Upper lobe of left lung (tissue), 6 donors: ENCODE measurements at regions not wholly inside any gene's neighbourhood (a gene's known extent, or its start where the extent isn't known, plus 50 kb on each side); places are given as distances from the start of the nearest gene placed in this dataset.
"Not testable (repeated sequence)": the region's sequence is repeated elsewhere in the genome, so short reads cannot be mapped to it uniquely, and the experiment has no call there.

Experiments used
- ATAC-seq, 2 donors: fragments of 200-7000 bp; cut with Tn5 transposase; one replicate each; pipeline ENCODE4 v1.9.1; 2022; ENCODE audit warnings: mild to moderate bottlenecking in 2 of 2, moderate library complexity in 2 of 2; ENCODE audit not compliant: low FRiP score in 2 of 2
- DNase-seq, 2 donors: peaks; one replicate each; pipeline ENCODE4 v3.0.0-alpha.2; 2019 to 2020
- H3K27ac ChIP-seq, 4 donors: fragments of 200-600 bp; sonication (generic); one replicate each; pipeline ENCODE4 v1.5.1; 2016 to 2019
- H3K27me3 ChIP-seq, 4 donors: fragments of 200-600 bp; sonication (generic); one replicate each; pipeline ENCODE4 v1.5.1; 2017 to 2019
- H3K36me3 ChIP-seq, 4 donors: fragments of 200-600 bp; sonication (generic); one replicate each; pipeline ENCODE4 v1.5.1; 2016 to 2019
- H3K4me1 ChIP-seq, 4 donors: fragments of 200-600 bp; sonication (generic); one replicate each; pipeline ENCODE4 v1.5.1; 2018 to 2019
- H3K4me3 ChIP-seq, 4 donors: fragments of 200-600 bp; sonication (generic); one replicate each; pipeline ENCODE4 v1.5.1; 2017 to 2019; ENCODE audit warnings: mild to moderate bottlenecking in 2 of 4, moderate library complexity in 1 of 4
- H3K9me3 ChIP-seq, 4 donors: fragments of 200-600 bp; sonication (generic); one replicate each; pipeline ENCODE4 v1.5.1; 2018 to 2019
- CTCF ChIP-seq, 6 experiments: fragments of 450-650 bp in 4 of 6; fragments of 200-600 bp in 2 of 6; sonication (generic) in 2 of 6; IDR thresholded peaks; one replicate each; pipeline ENCODE4 v1.5.1; 2016 to 2019; ENCODE audit warnings: antibody characterized with exemption in 6 of 6
- EP300 ChIP-seq, 4 donors: sonication (generic); formaldehyde crosslinking; IDR thresholded peaks; one replicate each; pipeline ENCODE4 v1.5.1; 2017; ENCODE audit warnings: antibody characterized with exemption in 4 of 4, control low read depth in 2 of 4
- POLR2A ChIP-seq, 4 donors: fragments of 450-650 bp; IDR thresholded peaks; one replicate each; pipeline ENCODE4 v1.5.1; 2016 to 2017; ENCODE audit warnings: antibody characterized with exemption in 4 of 4, mild to moderate bottlenecking in 2 of 4
- POLR2AphosphoS5 ChIP-seq, 2 donors: sonication (generic); formaldehyde crosslinking; IDR thresholded peaks; one replicate each; pipeline ENCODE4 v1.5.1; 2017; ENCODE audit warnings: antibody characterized with exemption in 2 of 2
- WGBS, 2 donors: methylation state at CpG; one replicate each; pipeline ENCODE4 v1.1.5; 2017 to 2018; 5-methylcytosine and 5-hydroxymethylcytosine counted together
- donor health status: DM: no; HTN: no; CAD: no; lungs with moderate emphysema.
- donor health status: DM: no; HTN: yes; CAD: no; lungs with severe emphysema.

- Histone ChIP-seq H3K27ac (no peak overlapping the region), H3K4me1 (no peaks in the 10 kb centered on the region), H3K36me3 (no peaks in the 10 kb centered on the region), H3K27me3 (no peaks in the 10 kb centered on the region), H3K9me3 (peaks cover 0 to 6% (median 2%) of the 10 kb centered on the region in 4 donors), H3K4me3 (no peak overlapping the region)
- TF ChIP-seq EP300 (IDR thresholded peaks at IDR 0.05), result no peak
- no peak for TF ChIP-seq CTCF (IDR thresholded peaks at IDR 0.05)
- TF ChIP-seq POLR2AphosphoS5 (IDR thresholded peaks at IDR 0.05), result no peak
- no peak for TF ChIP-seq POLR2A (IDR thresholded peaks at IDR 0.05)
- no peak for DNase-seq
- no peak for ATAC-seq
- WGBS, 2 donors, result 76 to 80% methylated on average over 3 of the region's 3 CpGs
Measured at GRCh38 chr1:38657207-38657840, 202.2 kb downstream of the RRAGC start.

DNA sequence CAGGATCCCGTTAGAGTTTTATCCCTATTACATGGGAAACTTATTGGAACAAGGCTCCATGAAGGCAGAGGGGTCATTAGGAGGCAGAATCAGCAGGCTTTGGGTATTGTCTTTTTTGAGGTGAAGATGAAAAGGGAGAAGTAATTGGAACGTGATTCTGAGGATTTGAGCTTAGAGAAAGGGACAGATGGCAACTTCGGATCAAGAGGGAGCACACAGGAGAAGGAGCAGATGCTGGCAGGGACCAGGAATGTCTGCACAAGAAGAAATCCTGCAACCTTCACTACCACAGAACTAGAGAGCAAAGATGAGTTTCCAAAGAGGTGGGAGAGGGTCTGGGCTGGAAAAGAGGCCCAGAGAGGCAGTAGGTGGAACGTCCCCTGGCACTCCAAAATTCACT is 202.8 kb downstream of the RRAGC start:
- Histone ChIP-seq H3K36me3 (no peaks in the 10 kb centered on the region), H3K4me1 (no peaks in the 10 kb centered on the region), H3K27me3 (no peaks in the 10 kb centered on the region), H3K9me3 (peaks cover 0 to 6% (median 2%) of the 10 kb centered on the region in 4 donors), H3K27ac (no peak overlapping the region), H3K4me3 (no peak overlapping the region)
- ATAC-seq (no peak), DNase-seq (no peak)
- TF ChIP-seq POLR2A (IDR thresholded peaks at IDR 0.05) (no peak), CTCF (IDR thresholded peaks at IDR 0.05) (no peak), EP300 (IDR thresholded peaks at IDR 0.05) (no peak), POLR2AphosphoS5 (IDR thresholded peaks at IDR 0.05) (no peak)
- 52 to 72% methylated on average over 4 of the region's 4 CpGs for WGBS, 2 donors

DNA sequence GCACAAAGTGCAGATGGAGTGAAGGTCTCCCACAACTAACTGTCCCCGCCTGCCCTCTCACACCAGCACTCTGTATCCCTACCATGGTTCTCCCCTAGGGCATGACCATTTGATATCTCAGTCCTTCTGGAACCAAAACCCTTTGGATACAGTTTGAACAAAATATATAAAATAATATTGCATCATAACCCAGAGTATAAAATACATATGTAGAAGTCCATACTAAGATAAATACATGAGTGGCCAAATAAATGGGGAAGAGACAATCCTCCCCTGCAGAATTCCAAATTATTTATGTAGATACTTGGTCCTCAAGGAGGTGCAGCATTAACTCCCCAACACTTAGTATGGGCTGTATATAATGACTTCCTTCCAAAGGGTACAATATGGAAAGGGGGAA is 207.4 kb downstream of the RRAGC start:
- DNase-seq (no peak), ATAC-seq (no peak)
- TF ChIP-seq EP300 (IDR thresholded peaks at IDR 0.05), result no peak
- no peak for TF ChIP-seq CTCF (IDR thresholded peaks at IDR 0.05)
- no peak for TF ChIP-seq POLR2AphosphoS5 (IDR thresholded peaks at IDR 0.05)
- TF ChIP-seq POLR2A (IDR thresholded peaks at IDR 0.05), result no peak
- Histone ChIP-seq H3K4me1 (no peaks in the 10 kb centered on the region), H3K36me3 (no peaks in the 10 kb centered on the region), H3K4me3 (no peak overlapping the region), H3K9me3 (no peaks in the 10 kb centered on the region), H3K27me3 (no peaks in the 10 kb centered on the region), H3K27ac (no peak overlapping the region)
- 87 to 100% methylated on average over 1 of the region's 1 CpG for WGBS, 2 donors

- Histone ChIP-seq H3K9me3 (no peaks in the 10 kb centered on the region), H3K27ac (no peak overlapping the region), H3K4me1 (no peaks in the 10 kb centered on the region), H3K27me3 (no peaks in the 10 kb centered on the region), H3K36me3 (no peaks in the 10 kb centered on the region), H3K4me3 (no peak overlapping the region)
- DNase-seq, result no peak
- no peak for ATAC-seq
- TF ChIP-seq EP300 (IDR thresholded peaks at IDR 0.05), result no peak
- no peak for TF ChIP-seq CTCF (IDR thresholded peaks at IDR 0.05)
- TF ChIP-seq POLR2AphosphoS5 (IDR thresholded peaks at IDR 0.05), result no peak
- no peak for TF ChIP-seq POLR2A (IDR thresholded peaks at IDR 0.05)
- 79 to 80% methylated on average over 8 of the region's 8 CpGs for WGBS, 2 donors
Measured at GRCh38 chr1:38651669-38652068, 207.9 kb downstream of the RRAGC start.

- peak in 1 of 2 donors; percentile 16 for DNase-seq
- Histone ChIP-seq H3K4me1 (no peaks in the 10 kb centered on the region), H3K36me3 (no peaks in the 10 kb centered on the region), H3K27ac (no peak overlapping the region), H3K4me3 (no peak overlapping the region), H3K27me3 (no peaks in the 10 kb centered on the region), H3K9me3 (no peaks in the 10 kb centered on the region)
- TF ChIP-seq POLR2A (IDR thresholded peaks at IDR 0.05) (no peak), CTCF (IDR thresholded peaks at IDR 0.05) (no peak), EP300 (IDR thresholded peaks at IDR 0.05) (no peak), POLR2AphosphoS5 (IDR thresholded peaks at IDR 0.05) (no peak)
- WGBS, 2 donors, result 80 to 90% methylated on average over 6 of the region's 6 CpGs
- ATAC-seq, result no peak
Measured at GRCh38 chr1:38648417-38648816, 211.2 kb downstream of the RRAGC start.

DNA sequence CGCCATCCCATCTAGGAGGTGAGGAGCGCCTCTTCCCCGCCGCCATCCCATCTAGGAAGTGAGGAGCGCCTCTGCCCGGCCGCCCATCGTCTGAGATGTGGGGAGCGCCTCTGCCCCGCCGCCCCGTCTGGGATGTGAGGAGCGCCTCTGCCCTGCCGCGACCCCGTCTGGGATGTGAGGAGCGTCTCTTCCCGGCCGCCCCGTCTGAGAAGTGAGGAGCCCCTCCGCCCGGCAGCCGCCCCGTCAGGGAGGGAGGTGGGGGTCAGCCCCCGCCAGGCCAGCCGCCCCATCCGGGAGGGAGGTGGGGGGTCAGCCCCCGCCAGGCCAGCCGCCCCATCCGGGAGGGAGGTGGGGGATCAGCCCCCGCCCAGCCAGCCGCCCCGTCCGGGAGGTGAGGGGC is 212.2 kb downstream of the RRAGC start:
- 99% methylated on average over 26 of the region's 34 CpGs; no CpG with 5 or more reads in 1 of the 2 donors for WGBS, 2 donors
- ATAC-seq, H3K9me3 ChIP-seq, H3K27me3 ChIP-seq, H3K4me3 ChIP-seq, H3K36me3 ChIP-seq, H3K27ac ChIP-seq, H3K4me1 ChIP-seq: not testable (repeated sequence)
- peak in 1 of 2 donors; percentile 54 for DNase-seq
